PC-9 (cell line): ENCODE measurements at regions not wholly inside any gene's neighbourhood (a gene's known extent, or its start where the extent isn't known, plus 50 kb on each side); places are given as distances from the start of the nearest gene placed in this dataset.

Source experiments
- BruUV-seq: library from RNA; stranded (reverse); fragments of 400-500 nt; replicated peaks from 2 replicates; lab custom pipeline; 2021; lab: Mats Ljungman, UMichigan
- CTCF ChIA-PET: fragments of 300-600 bp; sonication (Branson Sonifier 250); formaldehyde crosslinking; loops from one replicate; lab custom pipeline; 2022; ENCODE audit warnings: antibody characterized with exemption; lab: Charles Lee
- POLR2A ChIA-PET: fragments of 300-600 bp; sonication (Branson Sonifier 250); formaldehyde crosslinking; loops from one replicate; lab custom pipeline; 2022; ENCODE audit warnings: antibody characterized with exemption; ENCODE audit not compliant: unreplicated experiment; lab: Charles Lee
- DNase-seq, 2 experiments: peaks; one replicate each; pipeline versions ENCODE4 v3.0.0 to v3.0.0-alpha.2; 2015 to 2022; ENCODE audit warnings: mixed read lengths in 1 of 2
- H2AFZ ChIP-seq: fragments of 200-600 bp; sonication (generic); 2 replicates; pipeline ENCODE4 v1.8.1; 2017; ENCODE audit warnings: antibody characterized with exemption
- H3F3A ChIP-seq: fragments of 200-600 bp; sonication (generic); 2 replicates; pipeline ENCODE4 v1.8.1; 2017; ENCODE audit warnings: antibody characterized with exemption, mild to moderate bottlenecking, low read depth; ENCODE audit not compliant: insufficient read depth
- H3K27ac ChIP-seq: fragments of 200-600 bp; sonication (generic); 2 replicates; pipeline ENCODE4 v1.6.1; 2016; ENCODE audit warnings: mixed run types
- H3K27me3 ChIP-seq: fragments of 200-600 bp; sonication (generic); 2 replicates; pipeline ENCODE4 v1.6.1; 2016; ENCODE audit warnings: low read depth, mixed run types; ENCODE audit not compliant: insufficient read depth
- H3K36me3 ChIP-seq: fragments of 200-600 bp; sonication (generic); 2 replicates; pipeline ENCODE4 v1.6.1; 2016; ENCODE audit warnings: low read depth, mixed run types
- H3K4me1 ChIP-seq: fragments of 200-600 bp; sonication (generic); replicated peaks from 2 replicates; pipeline ENCODE4 v1.6.1; 2016; ENCODE audit warnings: mixed run types; ENCODE audit not compliant: insufficient read depth
- H3K4me2 ChIP-seq: fragments of 200-600 bp; sonication (generic); 2 replicates; pipeline ENCODE4 v1.6.1; 2017; ENCODE audit warnings: mixed run types
- H3K4me3 ChIP-seq: fragments of 200-600 bp; sonication (generic); 2 replicates; pipeline ENCODE4 v1.6.1; 2016; ENCODE audit warnings: mixed run types
- H3K79me2 ChIP-seq: fragments of 200-600 bp; sonication (generic); 2 replicates; pipeline ENCODE4 v1.6.1; 2017; ENCODE audit warnings: low read depth, mixed run types
- H3K9me2 ChIP-seq: fragments of 200-600 bp; sonication (generic); 2 replicates; pipeline ENCODE4 v1.8.1; 2017; ENCODE audit warnings: mild to moderate bottlenecking; ENCODE audit not compliant: insufficient read depth
- H3K9me3 ChIP-seq: fragments of 200-600 bp; sonication (generic); 2 replicates; pipeline ENCODE4 v1.8.1; 2016; ENCODE audit warnings: low read depth; ENCODE audit not compliant: insufficient read depth
- H4K20me1 ChIP-seq: fragments of 200-600 bp; sonication (generic); 2 replicates; pipeline ENCODE4 v1.8.1; 2017; ENCODE audit not compliant: insufficient read depth
- EZH2 ChIP-seq: fragments of 200-600 bp; sonication (generic); IDR thresholded peaks from 2 replicates; pipeline ENCODE4 v1.8.0; 2017; ENCODE audit warnings: antibody characterized with exemption, low read depth
- intact Hi-C: fragments of 100-400 bp; cut with micrococcal nuclease; formaldehyde crosslinking; loops from one replicate; pipeline ENCODE4 v1.10.0; 2022; ENCODE audit not compliant: unreplicated experiment
- TF ChIP-seq, protein P1 (sequence below): fragments of 200-600 bp; sonication (generic); conservative IDR thresholded peaks from 2 replicates; pipeline ENCODE4 v1.6.1; 2017; ENCODE audit warnings: mixed run types, antibody characterized with exemption, mild to moderate bottlenecking, moderate library complexity

DNA sequence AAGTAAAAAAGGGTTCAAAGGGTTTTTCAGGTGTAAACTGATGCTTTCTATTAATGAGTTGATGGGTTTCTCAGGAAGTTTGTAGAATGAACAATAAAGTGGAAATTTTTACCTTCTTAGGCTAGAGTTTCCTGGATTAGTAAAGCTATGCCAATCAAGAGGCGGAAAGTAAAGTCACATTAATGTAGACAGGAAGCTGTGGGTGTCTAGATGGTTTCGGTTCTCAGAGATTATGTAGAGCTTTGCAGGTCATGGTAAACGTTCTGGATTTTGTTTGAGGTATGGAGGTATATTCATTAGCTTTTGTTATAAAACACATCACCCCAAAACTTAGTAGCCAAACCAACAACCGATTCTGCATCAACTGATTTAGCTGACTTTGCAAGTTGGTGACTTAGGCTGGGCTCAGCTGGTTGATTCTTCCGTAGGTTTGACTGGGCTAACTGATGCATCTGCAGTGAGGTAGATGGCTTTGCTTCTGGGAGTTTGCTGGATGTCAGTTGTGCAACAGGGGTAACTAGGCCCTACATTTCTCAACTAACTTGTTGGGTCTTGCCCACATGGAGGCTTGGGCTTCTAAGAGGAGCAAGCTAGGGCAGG is 273.8 kb downstream of the MSX2 start:
- Histone ChIP-seq H2AFZ (no peak overlapping the region), H3F3A (no peaks in the 10 kb centered on the region), H3K36me3 (no peaks in the 10 kb centered on the region), H3K9me2 (no peaks in the 10 kb centered on the region), H3K4me2 (no peak overlapping the region), H3K27me3 (peaks cover 23% of the 10 kb centered on the region; the same call in 1 of the 2 replicates), H4K20me1 (no peaks in the 10 kb centered on the region), H3K79me2 (no peaks in the 10 kb centered on the region), H3K9me3 (no peaks in the 10 kb centered on the region), H3K4me1 (no peaks in the 10 kb centered on the region), H3K4me3 (no peak overlapping the region), H3K27ac (no peak overlapping the region)
- intact Hi-C loops = no loop called here
- BruUV-seq = no TSS peak
- ChIA-PET POLR2A (no interaction called here), CTCF (no interaction called here)
- TF ChIP-seq, protein P1, sequence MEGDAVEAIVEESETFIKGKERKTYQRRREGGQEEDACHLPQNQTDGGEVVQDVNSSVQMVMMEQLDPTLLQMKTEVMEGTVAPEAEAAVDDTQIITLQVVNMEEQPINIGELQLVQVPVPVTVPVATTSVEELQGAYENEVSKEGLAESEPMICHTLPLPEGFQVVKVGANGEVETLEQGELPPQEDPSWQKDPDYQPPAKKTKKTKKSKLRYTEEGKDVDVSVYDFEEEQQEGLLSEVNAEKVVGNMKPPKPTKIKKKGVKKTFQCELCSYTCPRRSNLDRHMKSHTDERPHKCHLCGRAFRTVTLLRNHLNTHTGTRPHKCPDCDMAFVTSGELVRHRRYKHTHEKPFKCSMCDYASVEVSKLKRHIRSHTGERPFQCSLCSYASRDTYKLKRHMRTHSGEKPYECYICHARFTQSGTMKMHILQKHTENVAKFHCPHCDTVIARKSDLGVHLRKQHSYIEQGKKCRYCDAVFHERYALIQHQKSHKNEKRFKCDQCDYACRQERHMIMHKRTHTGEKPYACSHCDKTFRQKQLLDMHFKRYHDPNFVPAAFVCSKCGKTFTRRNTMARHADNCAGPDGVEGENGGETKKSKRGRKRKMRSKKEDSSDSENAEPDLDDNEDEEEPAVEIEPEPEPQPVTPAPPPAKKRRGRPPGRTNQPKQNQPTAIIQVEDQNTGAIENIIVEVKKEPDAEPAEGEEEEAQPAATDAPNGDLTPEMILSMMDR = no peak
- no peak for TF ChIP-seq EZH2
- DNase-seq = no peak

DNA sequence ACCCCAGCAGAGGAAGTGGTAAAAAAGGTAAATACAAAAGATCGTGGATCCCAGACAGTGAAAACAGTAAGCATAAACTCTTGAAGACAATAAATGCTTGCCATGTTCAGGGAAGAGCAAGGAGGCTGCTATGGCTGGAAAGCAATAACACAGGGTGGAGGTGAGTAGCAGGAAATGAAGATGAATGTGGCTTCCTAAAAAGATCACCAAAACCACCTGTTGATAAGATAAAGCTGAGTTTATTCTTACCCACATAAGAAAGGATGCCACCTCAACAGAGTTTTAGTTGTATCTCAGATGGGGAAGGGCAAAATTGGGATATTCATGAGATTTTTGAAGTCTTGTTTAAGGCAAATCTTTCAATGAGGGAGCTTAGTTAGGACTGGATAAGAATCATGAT is 273.3 kb downstream of the MSX2 start:
- Histone ChIP-seq H3K27ac (no peak overlapping the region), H2AFZ (no peak overlapping the region), H3K4me1 (no peaks in the 10 kb centered on the region), H4K20me1 (no peaks in the 10 kb centered on the region), H3K9me2 (no peaks in the 10 kb centered on the region), H3K36me3 (no peaks in the 10 kb centered on the region), H3F3A (no peaks in the 10 kb centered on the region), H3K79me2 (no peaks in the 10 kb centered on the region), H3K4me2 (no peak overlapping the region), H3K9me3 (no peaks in the 10 kb centered on the region), H3K4me3 (no peak overlapping the region), H3K27me3 (peaks cover 23% of the 10 kb centered on the region; the same call in 1 of the 2 replicates)
- no peak for TF ChIP-seq EZH2
- TF ChIP-seq, protein P1 = no peak
- CTCF ChIA-PET = no interaction called here
- intact Hi-C loops = no loop called here
- POLR2A ChIA-PET = no interaction called here
- no TSS peak for BruUV-seq
- DNase-seq = no peak

DNA sequence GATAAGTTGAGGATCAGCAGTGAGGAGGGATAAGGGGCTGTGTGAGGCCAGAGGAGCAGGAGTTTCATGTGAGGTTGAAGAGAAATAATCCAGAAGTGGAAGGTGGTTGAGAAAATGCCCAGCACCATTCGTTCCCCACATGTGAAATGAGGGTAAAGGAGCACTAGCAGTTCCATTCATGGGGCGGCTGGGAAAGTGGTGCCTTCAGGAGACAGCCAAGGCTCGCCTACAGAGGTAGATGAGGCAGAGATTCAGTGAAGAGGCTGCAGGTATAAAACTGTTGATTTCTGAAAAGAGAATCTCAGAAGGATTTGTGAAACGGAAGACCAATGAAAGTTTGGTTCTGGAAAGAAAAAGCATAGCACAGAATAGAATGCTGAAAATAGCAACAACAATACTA is 272.6 kb downstream of the MSX2 start:
- no peaks in the 10 kb centered on the region for H3F3A ChIP-seq
- CTCF ChIA-PET = no interaction called here
- POLR2A ChIA-PET = no interaction called here
- no peak overlapping the region for H3K4me3 ChIP-seq
- peaks cover 15% of the 10 kb centered on the region; the same call in 1 of the 2 replicates for H3K27me3 ChIP-seq
- no peaks in the 10 kb centered on the region for H3K79me2 ChIP-seq
- intact Hi-C loops = no loop called here
- DNase-seq = no peak
- H3K9me2 ChIP-seq = no peaks in the 10 kb centered on the region
- H3K4me2 ChIP-seq = no peak overlapping the region
- H2AFZ ChIP-seq = no peak overlapping the region
- H4K20me1 ChIP-seq = no peaks in the 10 kb centered on the region
- H3K36me3 ChIP-seq = no peaks in the 10 kb centered on the region
- no TSS peak for BruUV-seq
- no peak for TF ChIP-seq EZH2
- TF ChIP-seq, protein P1 = no peak
- H3K9me3 ChIP-seq = no peaks in the 10 kb centered on the region
- H3K27ac ChIP-seq = no peak overlapping the region
- no peaks in the 10 kb centered on the region for H3K4me1 ChIP-seq
